Tibial artery (tissue), 4 donors: ENCODE measurements at regions not wholly inside any gene's neighbourhood (a gene's known extent, or its start where the extent isn't known, plus 50 kb on each side); places are given as distances from the start of the nearest gene placed in this dataset.

Experiments
- DNase-seq, 2 donors: peaks; one replicate each; pipeline ENCODE4 v3.0.0-alpha.2; 2019
- H3K27ac ChIP-seq, 2 donors: fragments of 200-600 bp; sonication (generic) in 1 of 2; 1 replicate in 1 of 2; 2 replicates in 1 of 2; pipeline ENCODE4 v1.5.1; 2018 to 2019; ENCODE audit warnings: mild to moderate bottlenecking in 1 of 2
- H3K27me3 ChIP-seq, 2 donors: fragments of 200-600 bp; sonication (generic) in 1 of 2; one replicate each; pipeline versions ENCODE4 v1.5.1 to v1.6.0; 2016 to 2019
- H3K36me3 ChIP-seq, 3 donors: fragments of 200-600 bp; sonication (generic) in 2 of 3; one replicate each; pipeline ENCODE4 v1.5.1; 2016 to 2019; ENCODE audit warnings: mild to moderate bottlenecking in 2 of 3
- H3K4me1 ChIP-seq, 4 donors: fragments of 200-600 bp; sonication (generic) in 2 of 4; 1 replicate in 3 of 4; 2 replicates in 1 of 4; pipeline ENCODE4 v1.5.1; 2016 to 2019
- H3K4me3 ChIP-seq, 2 donors: fragments of 200-600 bp; sonication (generic) in 1 of 2; 1 replicate in 1 of 2; 2 replicates in 1 of 2; pipeline ENCODE4 v1.5.1; 2018 to 2019; ENCODE audit warnings: mild to moderate bottlenecking in 2 of 2
- H3K9me3 ChIP-seq, 3 donors: fragments of 200-600 bp; sonication (generic) in 1 of 3; one replicate each; pipeline ENCODE4 v1.5.1; 2016 to 2019
- intact Hi-C: fragments of 100-400 bp; cut with DNase I; formaldehyde crosslinking; loops from one replicate; pipeline ENCODE4 v1.15.0; 2023; ENCODE audit warnings: low total_unique reads
- TF ChIP-seq, protein P1 (sequence below), 2 experiments: fragments of 200-600 bp in 1 of 2; fragments of 450-650 bp in 1 of 2; IDR thresholded peaks; one replicate each; pipeline ENCODE4 v1.5.1; 2017 to 2019; ENCODE audit warnings: antibody characterized with exemption in 2 of 2, mild to moderate bottlenecking in 1 of 2, moderate library complexity in 1 of 2

DNA sequence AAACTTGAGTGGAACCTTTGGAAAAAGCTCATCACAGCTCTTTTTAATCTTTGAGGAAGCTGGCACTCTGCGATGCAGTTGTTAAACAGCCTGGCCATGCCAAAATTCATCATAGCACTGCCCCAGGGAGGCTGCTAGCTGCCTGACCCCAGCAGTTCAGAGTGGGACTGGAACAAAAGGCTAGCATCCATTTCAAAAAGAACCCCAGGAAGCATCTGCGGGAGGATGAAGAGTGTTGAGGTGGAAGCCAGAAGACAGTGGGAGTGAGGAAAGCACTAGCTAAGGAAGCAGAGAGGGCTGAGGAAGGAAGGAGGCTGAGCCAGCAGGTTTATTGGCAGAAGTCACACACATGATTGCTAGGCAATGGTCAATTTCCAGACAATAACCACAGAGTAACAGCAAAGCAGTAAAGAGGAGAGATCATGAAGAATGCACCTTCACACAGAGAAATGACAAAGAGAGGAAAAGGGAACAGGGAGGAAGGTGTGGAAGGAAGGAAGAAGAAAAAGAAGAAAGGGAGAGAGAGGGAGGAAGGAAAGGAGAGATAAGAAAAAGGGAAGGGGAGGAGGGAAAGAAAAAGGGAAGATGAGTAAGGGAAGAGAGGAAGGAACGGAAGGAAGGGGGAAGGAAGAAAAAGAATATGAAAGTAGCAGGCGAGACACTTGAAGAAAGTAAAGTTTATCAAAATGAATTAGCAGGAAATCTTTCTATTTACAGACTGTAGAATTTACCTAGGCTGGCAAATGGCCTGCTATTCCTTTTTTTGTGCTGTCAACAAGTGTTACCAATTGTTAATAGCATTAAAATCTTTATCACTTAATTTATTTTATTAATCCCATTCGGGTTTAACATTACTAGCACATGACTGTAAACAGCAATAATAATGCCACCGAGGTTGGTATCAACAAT lies 270.0 kb upstream of the PSMD7 start:
- DNase-seq, result no peak
- intact Hi-C loops, result no loop called here
- no peaks in the 10 kb centered on the region for H3K27me3 ChIP-seq
- TF ChIP-seq, protein P1, sequence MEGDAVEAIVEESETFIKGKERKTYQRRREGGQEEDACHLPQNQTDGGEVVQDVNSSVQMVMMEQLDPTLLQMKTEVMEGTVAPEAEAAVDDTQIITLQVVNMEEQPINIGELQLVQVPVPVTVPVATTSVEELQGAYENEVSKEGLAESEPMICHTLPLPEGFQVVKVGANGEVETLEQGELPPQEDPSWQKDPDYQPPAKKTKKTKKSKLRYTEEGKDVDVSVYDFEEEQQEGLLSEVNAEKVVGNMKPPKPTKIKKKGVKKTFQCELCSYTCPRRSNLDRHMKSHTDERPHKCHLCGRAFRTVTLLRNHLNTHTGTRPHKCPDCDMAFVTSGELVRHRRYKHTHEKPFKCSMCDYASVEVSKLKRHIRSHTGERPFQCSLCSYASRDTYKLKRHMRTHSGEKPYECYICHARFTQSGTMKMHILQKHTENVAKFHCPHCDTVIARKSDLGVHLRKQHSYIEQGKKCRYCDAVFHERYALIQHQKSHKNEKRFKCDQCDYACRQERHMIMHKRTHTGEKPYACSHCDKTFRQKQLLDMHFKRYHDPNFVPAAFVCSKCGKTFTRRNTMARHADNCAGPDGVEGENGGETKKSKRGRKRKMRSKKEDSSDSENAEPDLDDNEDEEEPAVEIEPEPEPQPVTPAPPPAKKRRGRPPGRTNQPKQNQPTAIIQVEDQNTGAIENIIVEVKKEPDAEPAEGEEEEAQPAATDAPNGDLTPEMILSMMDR (IDR thresholded peaks at IDR 0.05), result no peak
- H3K4me1 ChIP-seq, result no peaks in the 10 kb centered on the region
- H3K27ac ChIP-seq, result no peak overlapping the region
- H3K9me3 ChIP-seq, result no peaks in the 10 kb centered on the region
- H3K36me3 ChIP-seq, result no peaks in the 10 kb centered on the region
- H3K4me3 ChIP-seq, result no peak overlapping the region

DNA sequence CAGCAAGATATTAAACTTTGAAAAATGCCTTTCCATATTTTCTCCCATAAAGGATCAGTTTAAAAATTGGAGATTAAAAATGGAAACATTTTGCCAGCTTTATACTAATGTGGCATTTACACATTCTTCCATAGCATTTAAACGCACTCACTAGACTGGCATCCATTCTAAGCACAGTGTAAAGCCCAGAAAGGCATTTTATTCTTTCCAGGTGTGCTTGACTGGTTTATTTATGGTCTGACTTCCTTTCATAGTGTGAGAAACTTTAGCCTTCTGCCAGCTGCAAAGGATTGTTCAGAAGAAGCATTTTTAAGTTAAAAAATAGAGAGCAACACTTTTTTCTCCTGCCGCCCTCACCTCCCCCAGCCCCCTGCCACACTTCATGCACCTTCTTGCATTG lies 271.7 kb upstream of the PSMD7 start:
- Histone ChIP-seq H3K27me3 (no peaks in the 10 kb centered on the region), H3K4me1 (no peaks in the 10 kb centered on the region), H3K9me3 (no peaks in the 10 kb centered on the region), H3K27ac (no peak overlapping the region), H3K36me3 (no peaks in the 10 kb centered on the region), H3K4me3 (no peak overlapping the region)
- TF ChIP-seq, protein P1 (IDR thresholded peaks at IDR 0.05), result no peak
- intact Hi-C loops, result no loop called here
- no peak for DNase-seq

DNA sequence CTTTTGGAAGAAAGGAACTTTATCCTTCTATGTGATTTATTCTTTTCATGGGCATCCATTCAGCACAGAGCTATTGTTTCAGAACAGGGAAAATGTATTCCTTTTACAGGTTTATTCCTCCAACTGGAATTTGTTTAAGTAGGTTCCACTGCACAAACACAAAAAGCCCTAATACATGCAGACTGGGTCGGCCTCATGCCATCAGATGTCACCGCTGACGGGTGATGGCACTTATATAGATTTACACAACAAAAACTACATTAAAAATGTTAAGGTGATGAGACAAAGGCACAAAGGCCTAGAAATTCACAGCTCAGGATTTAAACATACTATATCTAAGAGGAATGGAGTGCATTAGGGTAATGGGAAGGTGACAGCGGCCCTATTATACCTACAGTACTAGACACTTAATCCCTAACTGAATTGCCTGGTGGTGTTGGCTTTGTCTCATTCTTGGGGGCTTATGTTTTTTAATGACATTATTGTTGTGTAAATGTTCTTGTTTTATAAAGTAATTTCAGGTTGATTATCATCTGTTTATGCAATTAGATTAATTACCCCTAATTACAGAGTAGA lies 276.4 kb upstream of the PSMD7 start:
- no peaks in the 10 kb centered on the region for H3K4me1 ChIP-seq
- no peaks in the 10 kb centered on the region for H3K9me3 ChIP-seq
- H3K4me3 ChIP-seq, result no peak overlapping the region
- DNase-seq, result no peak
- H3K27me3 ChIP-seq, result no peaks in the 10 kb centered on the region
- H3K27ac ChIP-seq, result no peak overlapping the region
- no peaks in the 10 kb centered on the region for H3K36me3 ChIP-seq
- intact Hi-C loops, result no loop called here
- TF ChIP-seq, protein P1 (IDR thresholded peaks at IDR 0.05), result no peak

DNA sequence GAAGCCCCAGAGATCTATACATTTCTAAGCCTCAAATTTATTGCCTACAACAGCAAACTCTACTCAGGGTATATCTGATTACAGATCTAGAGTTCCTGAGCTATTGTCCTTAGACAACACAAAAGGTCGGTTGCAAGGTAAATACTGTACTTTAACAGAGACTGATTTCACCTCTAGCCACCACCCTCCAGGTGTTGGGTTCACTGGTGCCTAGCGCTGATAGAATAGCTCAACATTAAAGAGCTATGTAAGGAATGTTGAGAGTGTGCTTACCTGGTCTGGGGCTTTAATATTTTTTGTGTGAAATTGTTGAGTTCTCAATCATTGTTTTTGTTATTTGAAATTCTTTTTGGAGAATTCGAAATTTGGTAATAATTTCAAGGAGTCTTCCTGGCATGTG lies 277.0 kb upstream of the PSMD7 start:
- intact Hi-C loops, result no loop called here

GRCh38 chr16:74015953-74016352 lies 280.7 kb upstream of the PSMD7 start:
- TF ChIP-seq, protein P1 (IDR thresholded peaks at IDR 0.05), result no peak
- intact Hi-C loops, result no loop called here
- no peaks in the 10 kb centered on the region for H3K9me3 ChIP-seq
- H3K36me3 ChIP-seq, result no peaks in the 10 kb centered on the region
- no peak overlapping the region for H3K27ac ChIP-seq
- no peaks in the 10 kb centered on the region for H3K4me1 ChIP-seq
- no peaks in the 10 kb centered on the region for H3K27me3 ChIP-seq
- no peak for DNase-seq
- no peak overlapping the region for H3K4me3 ChIP-seq

More for the DNA sequence above, 277.0 kb upstream of the PSMD7 start:
- Histone ChIP-seq H3K4me1 (no peaks in the 10 kb centered on the region), H3K36me3 (no peaks in the 10 kb centered on the region), H3K27me3 (no peaks in the 10 kb centered on the region), H3K9me3 (no peaks in the 10 kb centered on the region), H3K27ac (no peak overlapping the region), H3K4me3 (no peak overlapping the region)
- TF ChIP-seq, protein P1 (IDR thresholded peaks at IDR 0.05), result no peak
- no peak for DNase-seq
